Fibroblast of skin of right biceps (primary cell): ENCODE measurements at regions not wholly inside any gene's neighbourhood (a gene's known extent, or its start where the extent isn't known, plus 50 kb on each side); places are given as distances from the start of the nearest gene placed in this dataset.
A peak's percentile ranks its signal among the peaks of the same experiment; 100 is the strongest.
"Not testable (repeated sequence)": the region's sequence is repeated elsewhere in the genome, so short reads cannot be mapped to it uniquely, and the experiment has no call there.

Source experiments
- DNase-seq: peaks from one replicate; pipeline ENCODE4 v3.0.0-alpha.2; 2013

GRCh38 chr20:48436609-48437008 is 391.2 kb downstream of the PREX1 start:
- not testable (repeated sequence) for DNase-seq

GRCh38 chr20:48433178-48433577 is 394.6 kb downstream of the PREX1 start:
- DNase-seq, result no peak

GRCh38 chr20:48432494-48432832 is 395.3 kb downstream of the PREX1 start:
- DNase-seq, result no peak

GRCh38 chr20:48431653-48432493 is 395.9 kb downstream of the PREX1 start:
- DNase-seq, result peak; percentile 7

- DNase-seq, result no peak
Observed at GRCh38 chr20:48426630-48427029, 401.2 kb downstream of the PREX1 start.

DNA sequence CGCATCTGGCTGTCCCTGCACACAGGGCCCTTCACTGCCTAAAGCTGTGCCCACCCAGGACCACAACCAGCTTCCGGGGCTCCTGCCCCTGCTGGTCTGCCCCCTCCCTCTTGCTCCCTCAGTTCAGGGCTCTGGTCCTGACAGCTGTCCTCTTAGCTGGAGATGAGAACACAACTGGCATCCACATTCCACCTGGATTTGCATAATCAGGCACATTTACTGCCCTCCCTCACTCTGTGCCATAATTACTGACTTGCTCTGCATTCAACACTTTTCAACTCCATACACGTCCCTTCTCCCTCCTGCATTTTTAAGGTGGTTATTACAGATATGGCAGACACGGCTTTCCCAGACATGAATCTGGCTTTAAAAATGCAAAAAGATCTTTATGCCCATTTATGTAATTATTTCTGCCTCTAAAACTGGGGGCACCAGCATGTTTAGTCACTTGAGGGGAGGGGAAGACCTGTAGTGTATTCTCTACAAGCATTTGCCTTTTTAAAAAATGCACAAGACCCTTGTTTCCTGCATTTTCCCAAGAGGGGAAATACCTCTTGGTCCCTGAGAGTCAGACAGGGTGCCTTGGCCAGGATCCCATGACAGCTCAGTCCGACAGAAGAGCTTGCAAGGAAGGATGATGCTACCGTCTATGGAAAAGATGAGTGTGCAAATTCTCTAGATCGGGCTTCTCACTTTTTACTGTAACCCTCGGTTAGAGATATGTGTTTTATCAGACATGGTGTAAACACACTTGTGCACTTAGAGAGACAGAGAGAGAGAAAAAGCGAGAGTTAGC is 401.8 kb downstream of the PREX1 start:
- DNase-seq, result no peak

GRCh38 chr20:48425321-48425720 is 402.5 kb downstream of the PREX1 start:
- no peak for DNase-seq

DNA sequence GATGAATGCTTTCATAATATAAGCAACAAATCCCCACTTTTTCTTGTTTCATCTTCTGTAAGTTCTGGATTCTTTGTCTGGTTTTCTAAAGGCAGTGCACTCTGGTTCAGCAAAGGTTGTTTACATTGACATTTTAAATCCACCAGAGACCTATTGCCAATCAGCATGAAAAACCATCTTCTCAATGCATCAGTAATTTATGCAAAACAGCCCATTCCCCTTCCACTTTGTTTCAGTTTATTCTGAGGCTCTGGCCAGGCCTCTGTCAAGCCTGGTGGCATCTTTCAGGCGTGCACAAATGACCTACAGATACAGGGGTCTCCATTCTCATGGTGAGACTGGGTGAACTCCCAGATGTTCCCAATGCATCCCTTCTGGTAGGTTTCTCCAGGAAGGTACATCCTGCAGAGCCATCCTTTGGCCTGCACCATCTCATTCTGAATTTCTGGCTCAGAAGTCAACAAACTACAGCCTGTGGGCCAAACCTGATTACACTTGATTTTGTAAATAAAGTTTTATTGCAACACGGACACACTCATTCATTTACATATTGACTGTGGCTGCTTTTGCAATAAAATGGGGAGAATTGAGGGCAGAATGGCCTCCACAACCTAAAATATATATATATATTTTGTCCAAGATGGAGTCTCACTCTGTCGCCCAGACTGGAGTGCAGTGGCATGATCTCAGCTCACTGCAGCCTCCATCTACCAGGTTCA is 405.4 kb downstream of the PREX1 start:
- DNase-seq, result no peak

- no peak for DNase-seq
Observed at GRCh38 chr20:48421547-48421946, 406.3 kb downstream of the PREX1 start.

- no peak for DNase-seq
Observed at GRCh38 chr20:48420176-48420575, 407.6 kb downstream of the PREX1 start.

GRCh38 chr20:48419173-48419572 is 408.6 kb downstream of the PREX1 start:
- no peak for DNase-seq

GRCh38 chr20:48416002-48416401 is 411.8 kb downstream of the PREX1 start:
- no peak for DNase-seq

DNA sequence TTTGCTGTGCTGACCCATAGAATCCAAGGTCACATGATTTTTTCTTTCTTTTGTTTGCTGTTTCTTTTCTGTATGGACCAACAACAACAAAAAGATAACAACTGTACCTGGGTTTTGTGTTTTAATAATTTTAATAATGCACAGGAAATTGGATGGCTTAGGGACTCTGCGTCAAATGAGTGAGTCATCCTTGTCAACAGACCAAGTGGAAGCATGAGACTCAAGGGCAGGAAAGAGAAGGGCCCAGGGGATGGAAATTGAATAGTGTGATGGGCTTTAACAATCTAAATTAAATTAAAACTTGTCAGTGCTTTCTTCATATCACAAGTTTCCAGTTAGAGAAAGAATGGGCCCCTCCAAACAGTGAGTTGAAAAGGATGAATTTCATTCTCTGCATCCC is 413.0 kb downstream of the PREX1 start:
- no peak for DNase-seq

- DNase-seq, result no peak
Observed at GRCh38 chr20:48411919-48412522, 415.8 kb downstream of the PREX1 start.

DNA sequence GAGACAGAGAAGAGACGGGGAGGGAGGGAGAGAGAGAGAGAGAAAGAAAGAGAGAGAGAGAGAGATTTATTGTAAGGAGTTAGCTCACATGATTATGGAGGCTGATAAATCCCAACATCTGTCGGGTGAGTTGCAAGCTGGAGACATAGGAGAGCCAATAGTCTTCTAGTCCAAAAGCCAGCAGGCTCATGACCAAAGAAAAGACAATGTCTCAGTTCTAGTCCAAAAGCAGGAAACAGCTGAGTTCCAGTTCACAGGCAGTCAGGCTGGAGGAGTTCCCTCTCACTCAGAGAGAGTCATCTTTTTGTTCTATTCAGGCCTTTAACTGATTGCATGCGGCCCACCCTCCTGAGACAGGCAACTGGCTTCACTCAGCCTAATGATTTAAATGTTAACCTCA is 416.6 kb downstream of the PREX1 start:
- DNase-seq, result no peak

DNA sequence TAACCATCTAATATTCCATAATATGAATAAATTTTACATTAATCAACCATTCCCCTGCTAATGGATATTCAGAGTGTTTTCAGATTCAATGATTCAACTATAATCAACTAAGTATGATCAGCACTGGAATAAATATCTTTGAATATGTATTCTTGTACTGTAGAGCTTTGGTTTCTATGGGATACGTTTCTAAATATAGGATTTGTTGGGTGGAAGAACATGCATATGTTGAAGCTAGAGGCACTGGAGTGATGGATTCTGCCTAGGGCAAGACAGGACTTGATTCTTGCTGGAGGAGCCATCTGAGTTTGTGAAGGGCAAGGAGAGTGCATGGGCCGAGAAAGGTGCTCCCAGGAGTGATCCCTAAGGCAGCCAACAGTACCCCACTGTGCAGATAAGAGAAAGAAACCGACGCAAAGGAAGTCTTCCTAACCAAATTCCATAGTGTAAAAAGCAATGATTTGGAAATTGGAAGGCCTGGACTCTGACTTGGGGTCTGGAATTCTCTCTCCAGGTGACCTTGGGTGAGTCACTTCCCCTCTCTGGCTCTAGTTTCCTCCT is 418.7 kb downstream of the PREX1 start:
- DNase-seq, result no peak

DNA sequence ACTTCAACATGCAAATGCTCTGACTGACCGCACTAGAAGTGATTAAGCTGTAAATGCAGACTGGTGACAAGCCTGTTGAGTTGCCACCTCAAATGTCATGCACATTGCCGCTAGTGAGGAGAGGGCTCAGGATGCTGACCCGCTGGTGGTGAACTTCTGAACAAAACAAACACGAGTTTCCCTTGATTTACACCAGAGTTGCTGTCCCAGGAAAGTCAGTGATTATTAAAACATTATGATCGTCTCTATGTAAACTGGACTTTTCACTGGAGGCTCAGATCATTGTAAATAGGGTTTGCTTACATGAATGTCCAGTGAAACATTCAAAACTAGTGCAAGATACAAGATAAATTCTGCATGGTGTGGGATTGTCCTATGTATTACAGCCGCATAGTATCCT is 420.1 kb downstream of the PREX1 start:
- DNase-seq, result no peak

DNA sequence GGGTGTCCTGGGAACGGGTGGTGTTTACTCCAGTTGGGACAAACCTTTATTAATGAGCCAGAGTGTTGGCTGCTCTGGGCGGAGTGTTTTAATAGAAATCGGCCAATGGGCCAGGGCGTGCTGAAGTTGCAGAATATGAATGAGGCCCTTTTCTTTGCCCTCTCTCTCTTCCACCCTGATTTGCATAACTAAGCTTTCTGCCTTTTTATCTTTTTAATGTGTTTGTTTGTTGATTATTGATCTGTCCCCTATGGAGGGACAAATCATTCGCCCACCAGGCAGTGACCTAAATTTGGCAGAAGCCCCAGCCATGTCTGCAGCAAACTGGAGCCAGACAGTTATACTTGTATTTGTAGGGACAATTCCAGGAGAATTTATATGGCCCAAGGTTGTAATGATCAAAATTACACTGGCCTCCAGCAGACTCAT is 420.9 kb downstream of the PREX1 start:
- no peak for DNase-seq

DNA sequence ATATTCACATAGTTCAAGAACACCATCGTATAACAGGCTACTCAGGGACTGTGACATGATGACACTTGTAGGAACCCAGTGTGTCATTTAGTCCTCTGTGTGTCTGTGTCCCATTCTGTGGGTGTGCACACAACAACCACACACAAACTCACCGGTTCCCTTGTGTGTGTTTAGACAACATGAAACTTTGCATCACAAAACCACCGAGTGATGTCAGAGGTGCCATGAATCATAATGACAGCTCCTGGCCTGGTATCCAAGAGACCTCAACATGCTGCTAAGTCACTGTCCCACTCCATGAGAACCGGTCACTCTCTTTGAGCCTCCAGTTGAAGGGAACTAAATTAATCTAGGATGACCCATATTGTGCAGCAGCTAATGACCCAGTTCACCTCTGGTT is 421.3 kb downstream of the PREX1 start:
- no peak for DNase-seq

DNA sequence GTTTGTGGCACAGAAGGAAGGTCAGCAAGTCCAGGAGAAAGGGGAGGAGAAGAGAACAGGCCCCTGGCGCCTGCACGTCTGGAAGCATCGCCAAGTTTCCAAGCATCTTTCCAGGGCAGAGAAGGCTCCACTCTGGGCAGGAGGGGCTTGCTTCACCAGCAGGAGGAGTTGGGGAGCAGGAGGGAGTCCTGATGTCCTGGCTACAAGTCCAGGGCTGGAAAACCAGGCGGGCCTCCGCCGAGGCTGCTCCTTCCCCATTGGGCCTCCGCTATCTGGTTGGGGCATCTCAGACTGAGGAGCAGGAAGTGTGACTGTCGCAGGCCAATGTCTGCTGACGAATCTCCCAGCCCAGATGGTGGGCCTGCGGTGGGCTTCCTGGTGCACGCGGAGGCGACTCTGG is 421.9 kb downstream of the PREX1 start:
- DNase-seq, result no peak

DNA sequence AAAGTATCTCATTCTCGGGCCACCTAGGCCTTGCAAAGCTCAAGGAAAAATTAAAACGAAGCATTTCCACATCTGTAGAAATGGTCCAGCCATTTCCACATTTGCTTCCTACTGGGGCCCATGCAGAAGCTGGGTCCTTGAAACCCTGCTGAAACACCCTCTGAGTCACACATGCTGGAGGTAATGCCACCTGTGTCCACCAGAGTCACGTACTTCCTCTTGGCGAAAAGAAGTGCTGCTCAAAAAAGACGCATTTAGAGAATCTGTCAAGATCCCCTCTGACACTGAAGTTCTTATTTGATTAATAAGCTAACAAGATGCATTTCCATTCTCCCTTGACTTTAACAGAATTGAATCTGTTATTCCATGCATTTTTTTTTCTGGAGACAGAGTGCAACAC is 423.2 kb downstream of the PREX1 start:
- no peak for DNase-seq

DNA sequence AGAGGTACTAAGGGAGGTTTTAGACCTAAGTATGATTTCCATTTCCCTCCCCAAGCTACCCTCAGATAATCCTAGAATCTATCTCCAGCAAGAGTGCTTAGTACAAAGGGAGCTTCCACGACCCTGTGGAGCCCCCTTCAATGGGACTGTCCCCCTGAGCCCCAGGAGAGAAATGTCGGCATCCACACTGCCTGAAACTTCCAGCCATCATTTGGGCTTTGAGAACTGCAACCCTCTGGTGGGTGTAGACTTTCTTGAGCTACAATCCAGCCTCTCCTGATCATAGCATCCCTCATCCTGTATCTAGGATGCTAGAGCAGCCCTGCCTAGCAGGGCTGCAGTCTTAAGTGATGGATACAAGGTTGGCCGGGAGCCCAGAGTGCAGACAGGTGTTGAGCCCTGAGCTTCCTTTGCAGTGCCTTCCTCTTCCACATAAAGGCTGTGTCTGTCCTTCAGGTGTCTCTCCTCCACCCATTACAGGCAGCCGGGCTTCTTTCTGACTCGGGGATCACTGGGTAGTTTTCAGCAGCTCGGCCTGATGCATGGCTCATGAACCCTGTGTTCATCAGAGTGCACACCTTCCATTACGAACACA is 424.5 kb downstream of the PREX1 start:
- DNase-seq, result no peak

DNA sequence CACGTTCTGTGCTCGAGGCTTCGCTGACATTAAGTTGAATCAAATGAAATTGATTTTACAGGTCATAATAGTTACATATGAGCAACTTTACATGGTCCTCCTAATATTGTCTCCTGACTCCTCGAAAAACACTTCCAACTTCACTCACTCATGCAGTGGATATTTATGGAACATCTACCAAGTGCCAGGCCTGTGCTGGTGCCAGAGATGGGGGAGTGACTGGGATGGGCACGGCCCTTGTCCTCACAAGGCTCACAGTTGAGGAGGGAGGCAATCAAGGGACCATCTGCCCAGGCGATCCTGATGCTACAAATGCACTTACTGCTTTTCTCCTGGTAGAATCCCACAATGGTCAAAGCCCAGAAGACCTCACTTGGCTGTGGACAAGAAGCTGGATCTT is 426.4 kb downstream of the PREX1 start:
- DNase-seq, result no peak
